H1 (cell line): ENCODE measurements at regions not wholly inside any gene's neighbourhood (a gene's known extent, or its start where the extent isn't known, plus 50 kb on each side); places are given as distances from the start of the nearest gene placed in this dataset.
"Not testable (repeated sequence)": the region's sequence is repeated elsewhere in the genome, so short reads cannot be mapped to it uniquely, and the experiment has no call there.

ENCODE experiments used
- CTCF ChIP-seq, 3 experiments: IDR thresholded peaks; 1 replicate in 2 of 3; 2 replicates in 1 of 3; pipeline versions ENCODE4 v1.5.1 to v1.6.1; 2011; ENCODE audit warnings: low read length in 3 of 3, mild to moderate bottlenecking in 3 of 3, inconsistent platforms in 2 of 3, low read depth in 1 of 3, moderate library complexity in 1 of 3; ENCODE audit not compliant: insufficient read depth in 1 of 3; ENCODE audit errors: control extremely low read depth in 1 of 3
- KDM1A ChIP-seq: fragments of 200-600, 300-600 bp; sonication (generic); IDR thresholded peaks from 2 replicates; pipeline ENCODE4 v1.7.1; 2016; ENCODE audit warnings: mild to moderate bottlenecking, low read length, borderline replicate concordance

GRCh38 chr6:85212794-85213193 lies 237.1 kb upstream of the NT5E start:
- TF ChIP-seq CTCF (IDR thresholded peaks at IDR 0.05; ENCODE audit: control extremely low read depth in 1 of 3, insufficient read depth in 1 of 3, low read depth in 1 of 3, low read length in 3 of 3); KDM1A: not testable (repeated sequence)
